Stimulated activated CD8-positive, alpha-beta memory T cell treated with anti-CD3 and anti-CD28 coated beads, Interleukin-15, amount 100 ng/mL, for 24 hours (primary cell): ENCODE measurements at regions not wholly inside any gene's neighbourhood (a gene's known extent, or its start where the extent isn't known, plus 50 kb on each side); places are given as distances from the start of the nearest gene placed in this dataset.

Experiments
- DNase-seq: peaks from one replicate; pipeline ENCODE4 v3.0.0-alpha.2; 2020; ENCODE audit warnings: low read depth

DNA sequence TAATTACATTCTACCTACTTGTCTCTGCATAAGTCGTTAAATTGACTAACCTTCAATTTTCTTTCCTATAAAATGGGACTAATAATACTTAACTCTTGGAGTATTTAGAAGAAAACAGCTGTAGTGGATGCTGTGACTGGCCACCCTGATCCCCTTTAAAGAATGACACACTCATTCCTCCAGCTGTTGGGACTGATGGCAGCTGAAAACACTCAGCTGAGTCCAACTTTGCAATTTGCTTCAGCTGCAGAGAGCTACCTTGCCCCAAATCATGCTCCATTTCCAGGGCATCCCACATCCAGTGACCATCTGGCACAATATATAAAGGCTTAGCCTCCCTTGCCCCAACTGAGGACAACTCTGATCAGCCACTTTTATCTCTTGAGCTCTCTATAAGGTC is 89.1 kb downstream of the MID1IP1 start:
- DNase-seq = no peak

DNA sequence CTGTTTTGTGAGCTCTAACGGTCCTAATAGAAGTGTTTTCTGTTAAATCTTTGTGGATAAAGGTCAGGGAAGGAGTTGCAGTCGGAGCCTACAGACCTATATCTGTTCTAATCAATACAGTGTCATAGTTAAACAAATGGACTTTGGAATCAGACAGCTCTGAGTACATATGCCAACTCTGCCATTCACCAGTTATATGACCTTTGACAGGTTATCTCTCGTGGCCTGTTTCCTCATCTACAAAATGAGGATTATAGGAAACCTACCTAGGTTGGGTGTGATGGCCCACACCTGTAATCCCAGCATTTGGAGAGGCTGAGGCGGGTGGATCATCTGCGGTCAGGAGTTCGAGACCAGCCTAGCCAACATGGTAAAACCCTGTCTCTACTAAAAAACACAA is 89.7 kb downstream of the MID1IP1 start:
- no peak for DNase-seq

DNA sequence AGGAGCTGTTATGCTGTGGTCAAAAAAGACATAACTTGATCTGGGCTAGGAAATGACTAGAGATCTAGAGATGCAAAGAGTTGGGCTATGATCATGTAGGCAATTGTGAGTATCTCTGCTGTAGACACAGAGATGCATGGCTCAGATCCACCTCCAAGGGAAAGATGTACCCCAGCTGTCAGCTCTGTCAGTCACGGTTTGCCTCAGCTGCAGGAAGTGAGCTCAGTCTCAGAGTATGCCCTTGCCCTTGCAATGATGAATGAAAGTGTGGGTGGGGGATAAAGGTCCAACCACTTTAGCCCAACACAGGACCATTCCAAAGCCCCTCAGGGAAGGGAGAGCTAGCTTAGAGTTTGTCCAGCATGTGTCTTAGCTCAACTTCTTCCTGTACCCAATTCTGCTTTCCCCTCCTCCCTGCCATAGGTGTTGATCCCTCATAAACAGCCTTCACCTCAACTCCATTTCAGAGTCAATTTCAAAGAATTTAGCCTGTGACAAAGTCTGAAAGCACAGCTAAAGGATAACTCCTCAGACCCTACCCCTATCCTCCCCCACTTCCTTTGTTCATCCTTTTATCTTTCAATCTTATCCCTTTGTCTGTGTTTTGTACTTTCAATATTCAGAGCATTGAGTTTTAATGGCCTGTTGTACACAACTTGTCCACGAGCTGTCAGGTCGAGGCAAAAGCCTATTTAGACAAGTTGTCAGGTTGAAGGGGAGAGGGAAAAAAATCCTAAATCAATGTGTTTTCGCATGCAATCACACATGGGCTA is 90.6 kb downstream of the MID1IP1 start:
- no peak for DNase-seq

DNA sequence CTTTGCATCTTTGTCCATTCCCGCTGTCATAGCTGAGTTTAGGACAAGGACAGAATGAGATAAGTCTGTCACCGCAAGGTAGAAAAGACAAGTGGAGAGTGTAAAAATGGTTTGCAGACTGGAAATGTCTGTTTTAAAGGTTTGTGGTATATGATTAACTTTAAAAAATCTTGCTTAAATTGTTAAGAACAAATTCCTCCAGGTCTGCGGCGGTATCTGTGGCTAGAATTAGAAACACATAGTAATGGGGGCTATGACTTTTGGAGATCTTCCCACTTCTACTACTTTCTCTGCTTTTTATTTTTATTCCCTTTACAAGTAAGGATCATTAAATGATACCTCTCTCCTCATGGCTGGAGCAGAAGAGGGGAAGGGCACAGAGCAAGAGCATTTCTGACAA is 92.2 kb downstream of the MID1IP1 start:
- DNase-seq = no peak

DNA sequence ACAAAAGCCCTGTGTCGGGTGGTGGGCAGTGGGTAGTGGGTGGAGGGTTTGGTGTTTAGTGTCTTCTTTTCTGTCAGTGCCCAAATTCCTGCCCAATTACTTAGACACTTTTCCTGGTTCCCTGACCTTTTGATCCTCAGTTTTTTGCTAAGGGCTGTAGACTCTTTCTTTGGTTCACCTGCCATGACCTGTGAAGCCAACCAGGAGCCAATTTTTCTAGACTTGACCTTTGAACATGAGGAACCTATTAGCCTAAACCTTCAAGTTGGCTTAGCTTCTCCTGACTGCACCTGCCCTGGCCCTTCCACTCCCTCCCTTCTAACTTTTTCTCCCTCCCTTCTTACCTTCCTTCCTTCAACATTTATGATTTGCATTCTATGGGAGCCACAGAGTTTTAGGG is 94.5 kb downstream of the MID1IP1 start:
- DNase-seq = no peak

DNA sequence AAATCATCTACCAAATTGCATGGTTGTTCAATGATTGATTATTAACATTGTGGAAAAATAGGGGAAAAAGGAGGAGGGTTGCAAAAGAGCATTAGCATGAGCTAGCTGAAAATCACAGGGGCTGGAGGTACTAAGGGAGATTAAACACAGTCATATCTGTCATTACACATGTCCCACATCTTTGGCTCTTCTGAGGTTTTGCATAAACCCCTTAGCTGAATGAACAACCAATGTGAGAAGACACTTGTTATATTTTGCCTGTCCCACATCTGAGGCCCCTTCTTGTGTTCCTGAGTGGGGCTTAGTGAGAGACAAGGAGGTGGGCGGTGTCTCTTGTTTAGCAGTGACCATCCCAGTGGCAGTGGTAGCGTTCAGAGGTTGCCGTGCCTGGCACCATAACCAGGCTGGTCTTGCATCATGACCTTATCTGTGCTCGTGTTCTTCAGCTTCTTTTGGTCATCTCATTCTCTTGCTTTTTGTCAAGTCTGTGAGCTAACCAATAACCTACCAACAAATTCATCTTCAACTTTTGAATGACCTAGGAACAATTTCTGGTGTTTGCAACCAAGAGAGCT is 95.6 kb downstream of the MID1IP1 start:
- DNase-seq = no peak

DNA sequence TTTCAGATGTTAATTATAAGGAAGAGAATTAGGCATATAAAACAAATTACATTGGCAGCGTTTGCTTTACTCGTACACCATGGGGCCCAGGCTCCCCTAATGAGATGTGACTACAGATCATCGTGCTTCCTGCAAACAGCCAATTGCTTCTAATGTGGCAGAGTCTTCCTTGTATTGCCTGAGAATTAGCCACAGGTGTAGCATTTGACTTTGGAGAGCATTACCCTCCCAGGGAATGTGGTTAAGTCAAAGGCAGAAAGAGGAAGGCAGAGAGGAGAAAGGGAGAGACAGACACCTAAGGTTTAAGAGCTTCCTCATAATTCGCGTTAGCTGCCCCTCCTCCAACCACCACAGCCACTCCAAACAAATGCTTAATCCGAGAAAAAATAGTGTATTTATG is 97.0 kb downstream of the MID1IP1 start:
- no peak for DNase-seq

DNA sequence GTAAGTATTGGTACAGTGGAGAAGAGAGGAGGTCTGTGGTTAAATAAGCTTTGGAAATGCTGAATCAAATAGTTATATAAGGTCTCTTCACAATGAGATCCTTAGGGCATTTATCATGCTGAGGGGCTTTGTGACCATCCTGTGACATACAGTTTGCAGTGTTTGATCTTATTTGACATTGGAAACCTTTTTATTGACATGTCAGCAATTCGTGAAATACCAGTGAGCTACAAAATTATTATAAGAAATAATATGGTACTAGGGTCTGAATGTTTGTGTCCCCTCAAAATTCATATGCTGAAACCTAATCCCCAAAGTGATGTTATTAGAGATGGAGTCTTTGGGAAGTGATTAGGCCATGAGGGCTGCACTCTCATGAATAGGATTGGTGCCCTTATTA is 98.4 kb downstream of the MID1IP1 start:
- no peak for DNase-seq

DNA sequence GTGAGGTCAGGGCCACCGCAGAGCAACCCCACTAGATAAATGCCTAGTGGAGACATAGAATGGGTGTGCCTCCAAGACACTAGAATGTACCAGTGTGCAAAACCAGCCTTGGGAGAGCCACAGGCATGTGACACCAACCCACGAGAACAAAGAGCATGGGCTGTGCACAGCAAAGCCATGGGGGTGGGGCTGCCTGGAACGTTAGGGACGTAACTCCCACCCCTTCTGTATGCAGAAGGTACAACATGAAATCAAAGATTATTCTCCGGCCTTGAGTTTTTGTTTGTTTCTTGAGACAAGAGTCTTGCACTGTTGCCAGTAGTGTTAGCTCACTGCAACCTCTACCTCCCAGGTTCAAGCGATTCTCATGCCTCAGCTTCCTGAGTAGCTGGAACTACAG is 99.5 kb downstream of the MID1IP1 start:
- no peak for DNase-seq

DNA sequence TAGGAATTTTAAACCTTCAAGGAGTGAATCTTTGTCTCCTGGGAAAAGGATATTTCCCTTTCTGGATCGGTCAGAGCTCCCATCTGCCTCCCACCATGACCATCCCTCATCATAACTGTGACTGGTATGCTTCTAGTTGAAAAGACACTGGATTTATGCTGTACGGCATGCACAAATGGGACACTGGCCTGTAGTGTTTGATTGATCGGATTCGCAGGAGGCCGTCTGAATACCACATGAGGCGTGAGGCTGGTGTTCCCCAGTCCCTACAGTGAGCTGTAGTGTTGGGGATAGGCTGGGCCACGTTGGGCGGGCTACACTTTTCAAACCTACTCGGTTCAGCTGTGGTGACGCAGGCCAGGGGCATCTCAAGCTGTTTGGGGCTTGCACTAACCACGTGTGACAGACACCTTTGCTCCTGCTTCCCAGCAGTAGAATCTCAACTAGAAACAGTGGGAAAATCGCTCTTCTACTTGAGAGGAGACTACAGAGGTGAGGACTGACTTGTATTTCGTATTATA is 101.8 kb downstream of the MID1IP1 start:
- no peak for DNase-seq

DNA sequence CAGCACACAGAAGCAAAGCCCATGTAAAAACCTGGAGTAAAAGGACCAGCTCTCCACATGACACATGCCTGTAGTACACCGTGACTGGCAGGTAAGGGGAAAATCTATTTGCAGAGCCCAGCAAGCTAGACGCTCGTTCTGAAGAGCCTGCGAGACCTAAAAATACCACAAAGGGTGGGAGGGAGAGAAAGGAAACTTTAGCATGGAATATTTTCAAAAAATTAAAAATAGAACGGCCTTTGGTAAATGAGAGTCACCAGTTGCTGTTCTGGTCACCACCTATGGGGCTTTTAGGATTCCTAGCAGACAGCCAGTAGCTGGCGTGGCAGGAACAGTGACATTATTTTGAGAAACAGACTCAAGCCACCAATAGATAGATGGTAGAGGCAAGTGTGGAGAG is 115.5 kb downstream of the MID1IP1 start:
- DNase-seq = no peak

DNA sequence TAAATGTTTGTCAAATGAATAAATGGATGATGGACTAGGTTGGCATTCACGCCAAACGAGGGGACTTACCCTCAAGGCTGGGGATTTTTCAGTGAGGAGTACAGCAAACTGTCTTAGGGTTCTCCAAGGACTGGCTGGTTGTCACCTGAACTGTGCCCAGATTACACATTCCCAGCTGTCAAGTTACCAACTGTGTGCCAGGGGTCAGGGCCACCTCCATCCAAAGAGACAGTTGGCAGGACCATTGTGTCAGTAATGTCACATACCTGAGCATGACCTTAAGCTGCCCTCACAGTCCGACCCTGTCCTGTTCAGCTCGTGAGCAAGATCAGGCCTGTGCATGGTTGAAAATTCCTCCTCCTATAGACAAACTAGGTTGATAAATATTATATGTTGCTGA is 116.7 kb downstream of the MID1IP1 start:
- no peak for DNase-seq

DNA sequence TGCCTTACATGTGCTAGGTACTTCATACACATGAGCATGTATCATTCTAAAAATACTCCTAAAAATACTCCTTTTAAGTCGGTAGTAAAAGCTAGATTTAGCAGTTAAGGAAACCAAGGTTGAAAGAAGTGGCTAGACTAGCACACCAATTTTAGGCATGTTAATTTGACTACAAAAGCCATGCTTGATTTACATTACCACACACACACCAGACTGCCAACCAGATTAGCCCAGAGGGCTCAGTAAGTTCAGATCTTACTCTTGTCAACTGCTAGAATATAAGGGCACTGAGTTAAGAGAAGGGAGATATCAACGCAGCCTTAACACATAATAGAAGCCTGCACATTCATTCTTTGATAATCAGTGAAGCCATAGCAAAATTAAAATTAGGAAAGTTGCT is 117.9 kb downstream of the MID1IP1 start:
- no peak for DNase-seq

DNA sequence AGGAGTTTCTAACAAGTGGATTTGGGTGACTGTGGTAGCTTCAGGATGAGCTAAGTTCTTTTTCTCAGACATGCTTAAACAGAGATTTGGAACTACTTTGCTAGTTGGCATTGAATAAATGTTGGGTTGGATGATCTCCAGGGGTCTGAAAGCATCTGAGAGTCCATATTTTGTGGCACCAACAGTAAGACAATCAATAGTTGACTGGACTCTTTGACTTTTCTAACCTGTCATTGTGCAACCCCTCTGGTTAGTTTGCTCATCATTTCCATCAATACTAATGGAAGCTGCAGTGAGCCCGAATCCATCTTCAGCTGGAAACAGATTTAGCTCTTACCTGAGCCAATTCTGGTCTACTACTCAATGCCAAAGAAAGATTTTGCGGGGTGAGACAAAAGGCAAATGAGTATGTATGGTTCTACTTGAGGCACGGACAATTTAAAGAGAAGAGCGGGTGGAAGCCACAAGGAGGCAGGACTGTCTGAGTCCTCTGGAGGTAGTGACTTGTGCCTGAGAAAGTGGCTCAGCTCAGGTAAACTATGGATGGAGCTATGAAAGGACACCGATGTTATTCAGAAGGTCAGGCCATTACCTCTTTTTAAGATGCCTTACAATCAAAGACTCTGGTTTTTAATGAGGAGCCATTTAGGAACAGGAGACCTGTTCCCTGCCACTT is 118.7 kb downstream of the MID1IP1 start:
- no peak for DNase-seq

DNA sequence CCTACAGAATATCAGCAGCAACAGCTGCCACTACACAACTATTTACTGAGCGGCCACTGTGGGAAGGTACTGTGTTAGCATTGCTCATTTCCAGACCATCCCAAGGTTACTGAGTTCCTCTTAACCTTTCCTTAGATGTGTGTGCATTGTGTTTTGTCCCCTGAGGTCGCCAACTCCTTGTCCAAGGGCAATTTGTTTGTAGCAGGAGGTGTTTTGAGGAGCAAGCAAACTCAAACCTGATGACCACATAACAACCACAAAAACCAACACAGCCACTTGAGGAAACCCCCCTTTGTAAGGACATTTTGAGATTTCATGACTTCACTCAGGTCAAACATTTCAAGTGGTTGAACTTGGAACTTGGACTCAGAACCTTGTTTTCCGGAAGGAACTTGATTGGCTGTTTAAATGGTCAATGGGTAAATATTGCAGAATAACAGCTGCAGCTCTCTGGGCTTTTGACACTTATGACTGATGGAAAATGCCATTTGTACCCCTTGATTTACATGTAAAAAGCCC is 122.3 kb downstream of the MID1IP1 start:
- no peak for DNase-seq

DNA sequence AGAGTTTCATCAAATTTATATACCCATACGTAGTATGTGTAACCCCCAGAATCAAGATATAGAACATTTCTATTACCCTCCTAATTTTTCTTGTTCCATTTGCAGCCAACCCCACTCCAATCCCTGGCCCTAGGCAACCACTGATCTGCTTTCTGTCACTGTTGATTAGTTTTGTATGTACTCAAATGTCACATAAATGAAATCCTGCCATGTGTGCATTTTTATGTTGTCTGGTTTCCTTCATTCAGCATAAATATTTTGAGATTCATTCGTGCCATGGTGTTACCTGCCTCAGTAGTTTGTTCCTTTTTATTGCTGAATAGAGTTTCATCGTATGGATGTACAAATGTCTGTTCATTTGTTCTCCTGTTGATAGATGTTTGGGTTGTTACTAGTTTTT is 126.3 kb downstream of the MID1IP1 start:
- no peak for DNase-seq

DNA sequence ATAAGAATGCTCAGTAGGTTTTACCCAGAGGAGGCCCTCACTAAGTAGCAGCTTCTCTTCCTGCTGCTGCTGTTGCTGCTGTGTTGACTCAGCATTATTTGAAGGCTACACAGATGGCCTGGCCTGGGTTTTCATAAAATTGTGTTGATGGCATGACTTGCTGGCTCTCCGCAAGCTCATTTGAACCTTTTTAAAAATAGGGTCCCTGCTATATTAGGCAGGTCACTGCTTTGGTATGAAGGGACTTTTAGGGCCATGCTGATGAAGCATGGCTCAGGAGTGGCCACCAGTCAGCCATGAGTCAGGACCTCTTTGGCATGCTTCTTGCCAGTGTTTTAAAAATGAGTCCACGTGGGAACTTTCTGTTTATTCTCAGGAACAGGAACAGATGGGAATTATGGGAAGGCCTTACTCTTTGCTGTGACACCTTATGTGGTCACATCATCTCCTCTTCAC is 128.7 kb downstream of the MID1IP1 start:
- no peak for DNase-seq

DNA sequence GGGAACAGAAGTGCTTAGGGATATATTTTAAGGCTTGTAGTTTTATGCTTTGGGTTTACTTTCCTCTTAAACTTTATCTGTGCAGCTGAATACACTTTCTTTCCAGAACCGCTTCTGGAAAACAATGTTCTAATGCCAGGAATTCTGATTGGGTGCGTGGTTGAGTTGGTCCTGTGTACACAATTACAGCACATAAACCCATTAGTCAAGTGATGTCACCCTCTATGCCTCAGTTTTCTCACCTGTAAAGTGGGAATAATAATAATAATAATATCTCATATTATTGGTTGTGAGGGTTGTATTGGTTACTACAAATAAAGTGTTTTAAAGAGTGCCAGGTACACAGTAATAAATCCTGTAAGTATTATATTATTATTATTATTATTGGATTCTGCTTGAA is 129.2 kb downstream of the MID1IP1 start:
- DNase-seq = no peak

DNA sequence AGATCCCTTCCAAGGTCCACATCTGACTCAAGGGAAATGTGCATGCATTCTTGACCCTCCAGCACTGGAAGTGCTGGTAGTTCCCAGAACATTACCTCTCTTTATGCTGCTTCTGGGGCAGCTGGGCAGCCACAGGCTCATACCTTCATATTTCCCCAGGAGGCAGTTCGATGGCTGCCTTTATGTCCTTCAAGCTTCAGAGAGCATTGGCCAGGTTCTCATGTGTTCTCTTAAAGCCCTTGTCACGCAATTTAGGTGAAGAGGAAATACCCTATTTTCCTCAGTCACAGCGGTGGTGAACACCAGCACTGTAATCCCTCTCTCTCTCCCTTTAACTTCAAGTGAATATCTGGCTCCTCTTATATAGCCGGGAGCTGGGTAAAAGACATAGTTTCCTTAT is 134.3 kb downstream of the MID1IP1 start:
- DNase-seq = no peak

DNA sequence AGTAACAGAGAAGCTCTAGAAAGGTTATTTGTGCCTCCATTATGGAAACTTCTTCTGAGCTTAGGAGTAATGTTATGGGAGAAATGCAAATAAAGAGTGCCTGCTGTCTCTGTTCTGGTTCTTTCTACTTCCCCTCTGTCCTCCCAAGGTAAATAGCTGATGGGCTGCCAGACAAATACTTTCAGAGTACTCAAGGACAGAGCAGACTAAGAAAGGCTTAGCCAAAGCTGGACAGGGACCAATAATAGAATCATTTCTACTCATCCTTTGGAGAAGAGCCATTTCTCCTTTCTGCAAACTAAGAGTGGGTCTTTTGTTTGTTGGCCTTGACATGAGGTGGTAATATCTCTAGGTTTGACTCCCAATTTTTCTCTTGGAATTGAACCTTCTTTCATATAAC is 136.1 kb downstream of the MID1IP1 start:
- DNase-seq = no peak

DNA sequence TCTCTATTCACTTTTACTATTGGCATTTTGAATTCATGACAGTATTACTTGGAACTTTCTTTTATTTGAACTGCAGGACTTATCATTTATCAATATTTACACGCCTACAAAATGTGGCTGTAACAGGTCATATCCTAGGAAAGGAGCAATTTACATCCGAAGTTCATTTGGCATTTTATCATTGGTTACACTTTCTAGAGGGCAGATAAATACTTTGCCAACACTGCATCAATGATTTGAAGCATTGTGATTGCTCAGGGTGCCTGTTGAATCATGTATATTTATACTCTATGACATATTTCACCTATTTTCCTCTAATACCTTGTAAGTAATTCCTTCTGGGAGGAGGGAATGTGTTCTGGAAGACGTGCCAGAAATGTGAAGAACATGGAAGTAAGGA is 136.7 kb downstream of the MID1IP1 start:
- no peak for DNase-seq

DNA sequence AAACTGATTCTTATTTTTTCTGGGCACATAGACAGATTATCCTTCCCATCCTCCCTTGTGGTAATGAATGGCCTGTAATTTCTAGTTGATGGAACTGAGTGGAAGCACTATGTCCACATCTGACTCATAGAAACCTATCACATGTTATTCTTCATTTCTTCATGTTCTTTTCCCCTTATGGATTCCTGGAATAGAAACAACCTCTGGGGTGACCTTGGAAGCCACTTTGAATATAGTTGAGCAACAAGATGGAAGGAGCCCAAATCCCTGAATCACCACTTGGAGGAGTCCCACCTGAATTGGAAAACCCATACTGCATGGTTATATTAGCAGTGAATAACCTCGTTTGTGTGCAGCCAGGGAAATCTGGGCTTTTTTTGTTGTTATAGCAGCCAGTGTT is 137.8 kb downstream of the MID1IP1 start:
- DNase-seq = no peak

DNA sequence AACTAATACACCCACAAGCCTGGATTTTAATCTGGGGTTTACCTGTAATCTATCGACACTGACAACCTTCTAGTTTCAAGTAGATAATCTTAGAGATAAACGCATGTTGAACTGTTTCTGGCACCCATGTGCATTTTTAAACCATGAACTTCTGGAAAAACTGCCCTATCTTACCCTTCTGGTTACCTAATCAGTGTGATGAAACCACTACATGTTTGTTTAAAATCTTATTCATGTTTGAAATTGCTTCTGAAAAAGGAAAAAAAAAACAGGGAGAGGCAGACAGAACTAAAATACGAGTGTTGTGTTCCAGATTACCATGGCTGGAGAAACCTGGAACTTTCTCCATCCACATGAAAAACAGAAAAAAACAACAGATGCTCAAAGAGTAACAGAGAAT is 139.3 kb downstream of the MID1IP1 start:
- DNase-seq = no peak
